DMS153 treated with DMSO at 0.1 percent for 48 hours (cell line): ENCODE measurements at regions not wholly inside any gene's neighbourhood (a gene's known extent, or its start where the extent isn't known, plus 50 kb on each side); places are given as distances from the start of the nearest gene placed in this dataset.

ENCODE experiments used
- DNase-seq: peaks from one replicate; lab custom pipeline; 2025; ENCODE audit not compliant: unreplicated experiment; lab: John Stamatoyannopoulos, UW

DNA sequence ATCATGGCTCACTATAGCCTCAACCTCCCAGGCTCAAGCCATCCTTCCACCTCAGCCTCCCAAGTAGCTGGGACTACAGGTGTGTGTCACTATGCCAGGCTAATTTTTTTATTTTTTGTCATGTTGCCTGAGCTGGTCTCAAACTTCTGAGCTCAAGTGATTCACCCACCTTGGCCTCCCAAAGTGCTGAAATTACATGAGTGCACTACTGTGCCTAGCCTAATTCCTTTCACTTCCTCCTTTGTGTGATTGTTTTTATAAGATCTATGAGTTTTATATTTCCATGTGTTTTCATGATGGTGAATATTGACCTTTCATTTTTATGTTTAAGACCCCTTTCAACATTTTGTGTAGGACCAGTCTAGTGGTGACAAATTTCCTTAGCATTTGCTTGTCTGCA lies 55.2 kb upstream of the IL12B start:
- DNase-seq: no peak

DNA sequence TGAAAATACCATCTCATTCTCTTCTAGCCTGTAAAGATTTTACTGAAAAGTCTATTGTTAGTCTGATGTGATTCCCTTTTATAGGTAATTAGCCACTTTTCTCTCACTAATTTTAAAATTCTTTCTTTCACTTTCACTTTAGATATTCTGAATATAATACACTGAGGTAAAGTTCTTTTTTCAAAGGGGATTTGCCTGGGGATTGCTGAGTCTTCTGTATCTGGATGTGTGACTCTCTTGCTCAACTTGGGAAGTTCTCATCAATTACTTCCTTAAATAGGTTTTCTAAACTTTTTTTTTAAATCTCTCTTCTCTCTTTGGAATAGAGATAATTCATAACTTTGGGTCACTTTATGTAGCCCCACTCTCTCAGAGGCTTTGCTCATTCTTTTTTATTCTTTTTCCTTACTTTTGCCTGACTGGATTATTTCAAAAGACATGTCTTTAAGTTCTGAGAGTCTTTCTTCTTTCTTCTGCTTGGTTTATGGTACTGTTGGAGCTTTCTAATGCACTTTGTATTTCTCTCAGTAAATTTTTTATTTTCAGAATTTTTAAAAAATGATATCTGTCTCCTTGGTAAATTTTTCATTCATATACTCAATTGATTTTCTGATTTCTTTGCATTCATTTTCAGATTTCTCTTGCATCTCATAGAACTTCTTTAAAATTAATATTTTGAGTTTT lies 55.9 kb upstream of the IL12B start:
- DNase-seq: no peak

DNA sequence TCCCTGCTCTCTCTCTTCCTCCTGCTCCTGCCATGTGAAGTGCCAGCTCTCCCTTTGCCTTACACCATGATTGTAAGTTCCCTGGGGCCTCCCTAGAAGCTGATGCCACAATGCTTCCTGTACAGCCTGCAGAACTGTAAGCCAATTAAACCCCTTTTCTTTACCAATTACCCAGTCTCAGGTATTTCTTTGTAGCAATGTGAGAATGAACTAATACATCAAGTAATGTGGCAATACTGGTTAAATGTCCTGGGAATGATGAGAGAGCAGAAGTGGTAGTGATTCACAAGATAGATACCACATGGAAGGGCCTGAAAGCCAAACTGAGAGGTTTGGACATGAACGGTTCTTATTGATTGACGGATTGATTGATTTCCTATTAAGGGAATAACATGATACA lies 62.6 kb upstream of the IL12B start:
- DNase-seq: no peak

DNA sequence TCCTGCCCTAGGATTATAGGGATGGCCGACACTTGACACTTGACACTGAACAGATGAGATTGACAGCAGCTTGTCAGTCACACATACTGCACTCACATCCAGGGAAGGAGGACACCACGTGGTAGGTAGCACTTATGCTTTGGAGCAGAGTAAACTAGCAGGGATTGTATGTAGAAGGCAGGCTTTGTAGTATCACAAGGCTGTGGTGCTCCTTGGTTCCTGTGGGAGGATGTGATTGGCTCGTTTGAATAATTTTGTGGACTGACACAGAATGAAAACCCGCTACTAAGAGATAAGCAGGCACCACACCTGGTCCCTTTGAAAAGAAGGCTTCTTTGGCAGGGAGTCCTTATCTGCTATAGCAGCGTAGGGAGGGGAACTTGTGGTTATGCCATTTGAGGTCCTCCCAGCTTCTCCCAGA lies 63.6 kb upstream of the IL12B start:
- no peak for DNase-seq

DNA sequence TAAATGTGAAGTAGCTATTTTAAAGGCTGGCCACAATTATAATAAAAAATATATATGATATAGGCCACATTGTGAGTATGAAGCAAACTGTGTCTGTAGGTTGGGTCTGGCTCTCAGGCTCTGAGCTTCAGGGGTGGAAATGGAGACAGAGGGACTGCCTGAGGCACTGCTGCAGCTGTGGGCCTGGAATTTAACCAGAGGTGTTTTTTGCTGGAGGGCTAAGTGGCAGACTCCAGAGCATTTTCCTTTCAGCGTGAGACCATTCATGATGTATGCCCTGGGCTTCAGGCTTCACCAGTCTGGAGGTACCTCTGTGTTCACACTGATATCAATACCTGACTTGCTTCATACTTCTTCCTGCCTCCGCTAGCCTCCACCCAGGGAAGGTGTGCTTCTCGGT lies 64.9 kb upstream of the IL12B start:
- DNase-seq: no peak

DNA sequence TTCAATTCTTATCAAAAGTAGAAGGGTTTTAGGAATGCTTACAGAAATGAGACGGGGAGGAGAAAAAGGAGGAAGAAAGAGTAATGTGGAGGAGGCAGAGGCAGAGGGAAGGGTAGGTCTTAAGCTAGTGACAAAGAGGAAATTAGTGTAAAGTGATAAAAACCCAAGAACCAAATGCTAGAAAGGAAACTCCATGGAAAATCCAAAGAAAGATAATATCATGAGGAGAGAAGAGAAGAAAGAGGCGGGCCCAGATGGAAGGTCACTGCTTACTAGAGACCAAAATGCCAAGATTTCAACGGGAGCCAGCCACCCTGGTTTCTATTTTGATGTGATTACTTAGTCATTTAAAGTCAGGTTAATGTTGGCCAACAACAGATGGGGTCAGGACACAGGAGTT lies 68.6 kb upstream of the IL12B start:
- DNase-seq: no peak

DNA sequence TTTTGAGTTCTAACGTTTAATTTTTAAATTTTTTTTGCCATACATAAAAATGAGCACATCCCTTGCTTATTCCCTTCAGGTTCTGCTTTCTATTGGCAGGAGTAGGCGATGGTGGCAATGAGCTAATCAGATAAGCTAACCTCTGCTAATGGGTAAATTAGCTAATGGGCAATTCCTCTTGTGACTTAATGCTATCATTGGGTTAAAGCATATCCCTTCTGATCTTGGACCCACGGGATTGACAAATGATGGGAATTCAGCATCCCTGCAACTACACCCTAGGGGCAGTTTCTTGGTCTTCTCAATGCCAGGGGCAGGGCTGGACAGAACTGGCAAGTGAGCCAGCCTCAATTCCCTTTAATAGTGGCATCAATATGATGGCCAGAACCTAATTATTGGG lies 70.2 kb upstream of the IL12B start:
- DNase-seq: no peak

DNA sequence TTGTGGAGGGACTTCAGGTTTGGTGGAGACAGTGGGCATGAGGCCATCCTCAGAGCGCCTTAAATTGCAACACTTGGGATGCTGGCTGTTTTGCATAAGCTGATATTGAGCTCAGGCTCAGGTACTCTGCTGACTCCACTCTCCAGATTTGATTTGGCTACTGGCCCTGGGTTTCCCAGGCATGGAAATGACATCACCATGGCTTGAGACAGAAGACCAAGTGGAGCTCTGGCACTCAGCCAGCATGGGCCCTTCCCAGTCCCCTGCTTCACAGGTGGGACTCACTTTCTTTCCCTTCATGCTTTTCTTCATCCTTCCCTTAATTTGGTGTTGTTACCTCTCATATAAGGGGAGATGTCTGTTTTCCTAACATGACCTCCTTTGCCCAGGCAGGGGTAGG lies 72.0 kb upstream of the IL12B start:
- DNase-seq: no peak

DNA sequence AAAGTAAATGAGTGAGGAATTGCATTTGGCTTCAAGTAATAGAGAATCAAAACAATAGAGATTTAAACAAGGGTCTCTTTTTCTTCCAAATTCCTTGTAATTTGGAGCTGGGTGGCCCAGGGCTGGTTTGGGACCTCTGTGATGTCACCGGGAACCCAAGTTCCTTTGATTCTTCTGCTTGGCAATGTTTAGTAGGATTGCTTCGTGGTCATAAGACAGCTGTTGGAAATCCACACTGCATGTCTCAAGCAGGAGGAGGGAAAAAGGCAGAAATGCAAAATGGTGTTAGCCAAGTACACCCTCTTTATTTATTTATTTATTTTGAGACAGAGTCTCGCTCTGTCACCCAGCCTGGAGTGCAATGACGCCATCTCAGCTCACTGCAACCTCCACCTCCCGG lies 72.6 kb upstream of the IL12B start:
- no peak for DNase-seq

DNA sequence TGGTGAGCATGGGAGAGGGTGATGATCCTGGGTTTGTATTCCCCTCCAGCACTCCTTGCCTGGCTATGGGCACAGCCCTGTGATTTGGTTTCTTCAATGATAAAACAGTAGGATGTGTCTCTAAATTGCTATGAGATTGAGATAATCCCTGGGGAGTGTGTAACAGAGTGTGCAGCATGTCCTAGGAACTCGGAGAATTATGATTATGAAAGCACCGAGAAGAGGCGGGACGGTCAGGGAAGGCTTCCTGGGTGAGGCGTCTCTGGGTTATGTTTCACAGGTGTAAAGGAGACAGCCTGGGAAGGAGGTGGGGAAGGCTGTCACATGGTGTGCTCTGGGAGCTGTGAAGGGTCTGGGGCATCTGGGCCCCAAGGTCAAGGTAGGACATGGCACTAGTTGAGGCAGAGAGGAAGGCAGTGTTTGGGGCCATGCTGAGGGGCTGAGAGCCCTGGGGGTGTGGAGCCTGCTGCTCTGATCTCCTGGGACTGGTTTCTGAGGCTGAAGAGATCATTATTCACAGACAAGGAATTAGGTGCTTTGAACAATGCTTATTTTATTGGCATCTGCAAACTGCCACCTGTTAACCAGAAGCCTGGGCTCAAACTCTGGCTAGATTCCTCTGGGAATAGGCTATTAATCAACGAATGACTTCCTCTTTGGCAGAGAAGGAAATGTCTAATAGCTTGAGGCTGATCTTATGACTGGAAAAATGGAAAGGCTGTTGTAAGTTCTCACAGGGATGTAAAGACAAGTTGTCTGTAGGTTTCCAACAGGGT lies 73.8 kb upstream of the IL12B start:
- DNase-seq: peak; percentile 4

DNA sequence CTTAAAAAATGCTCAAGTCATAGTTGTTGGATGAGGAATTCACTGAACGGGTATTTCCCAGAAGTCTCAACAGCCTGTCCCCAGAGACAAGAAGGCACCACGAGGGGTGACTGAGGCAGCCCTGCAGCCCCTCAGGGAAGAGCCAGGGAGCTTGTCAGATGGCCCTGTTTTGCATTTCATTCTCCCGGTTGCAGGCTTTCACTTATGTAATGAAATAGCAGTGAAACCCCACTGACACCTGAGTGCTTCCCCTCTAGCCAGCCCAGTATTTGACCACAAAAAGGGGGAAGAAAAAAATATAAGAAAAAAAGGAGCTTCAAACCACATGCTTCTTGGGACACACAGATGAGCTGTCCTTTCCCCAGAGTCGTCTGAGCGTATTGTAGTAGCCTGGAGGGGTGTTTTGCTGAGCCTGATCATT lies 75.3 kb upstream of the IL12B start:
- DNase-seq: no peak

DNA sequence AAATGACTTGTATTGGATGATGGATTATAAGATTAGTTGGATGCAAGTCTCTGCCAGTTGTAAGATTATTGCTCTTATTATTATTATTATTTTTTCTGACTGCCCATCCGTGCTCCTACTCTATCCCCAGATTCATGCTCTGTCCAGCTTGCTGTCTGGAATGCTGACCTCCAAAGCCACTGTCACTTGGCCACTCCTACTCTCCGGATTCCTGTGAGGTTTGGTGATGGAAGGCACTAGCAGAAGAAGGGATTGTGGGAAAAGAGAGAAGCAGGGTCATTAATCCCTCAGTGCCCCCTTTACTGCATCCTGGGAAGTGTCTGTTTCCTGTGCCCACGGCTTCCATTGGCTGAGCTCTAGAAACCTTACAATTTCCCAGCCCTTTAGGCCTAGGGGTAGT lies 76.3 kb upstream of the IL12B start:
- no peak for DNase-seq

DNA sequence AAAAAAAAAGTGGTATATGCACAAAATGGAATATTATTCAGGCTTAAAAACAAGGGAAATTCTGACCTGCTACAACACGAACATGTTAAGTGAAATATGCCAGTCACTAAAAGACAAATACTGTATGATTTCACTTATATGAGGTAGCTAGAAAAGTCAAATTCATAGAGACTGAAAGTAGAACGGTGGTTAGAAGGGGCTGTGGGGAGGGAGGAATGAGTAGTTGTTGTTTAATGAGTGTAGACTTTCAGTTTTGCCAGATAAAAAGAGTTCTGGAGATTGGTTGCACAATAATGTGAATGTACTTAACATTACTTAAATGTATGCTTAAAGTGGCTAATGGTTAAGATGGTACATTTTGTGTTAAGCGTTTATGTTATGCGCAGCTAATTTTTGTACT lies 79.5 kb upstream of the IL12B start:
- DNase-seq: no peak

DNA sequence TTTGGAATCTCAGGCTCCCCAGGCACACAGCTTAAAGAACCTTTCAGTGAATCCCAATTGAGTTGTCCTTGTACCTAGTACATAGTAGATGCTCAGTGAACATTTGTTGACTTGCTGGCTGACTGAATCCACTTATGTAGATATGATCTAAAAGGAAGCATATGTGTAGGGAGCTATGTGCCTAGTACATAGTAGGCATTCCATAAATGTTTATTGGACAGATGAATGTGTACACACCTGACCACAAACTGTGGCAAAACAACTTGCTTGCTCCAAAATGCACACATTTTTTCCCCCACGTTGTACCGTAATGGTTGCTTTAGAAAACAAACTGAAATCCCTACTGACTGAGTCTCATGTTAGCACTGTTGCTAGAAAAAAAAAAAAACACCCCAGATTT lies 80.2 kb upstream of the IL12B start:
- no peak for DNase-seq

DNA sequence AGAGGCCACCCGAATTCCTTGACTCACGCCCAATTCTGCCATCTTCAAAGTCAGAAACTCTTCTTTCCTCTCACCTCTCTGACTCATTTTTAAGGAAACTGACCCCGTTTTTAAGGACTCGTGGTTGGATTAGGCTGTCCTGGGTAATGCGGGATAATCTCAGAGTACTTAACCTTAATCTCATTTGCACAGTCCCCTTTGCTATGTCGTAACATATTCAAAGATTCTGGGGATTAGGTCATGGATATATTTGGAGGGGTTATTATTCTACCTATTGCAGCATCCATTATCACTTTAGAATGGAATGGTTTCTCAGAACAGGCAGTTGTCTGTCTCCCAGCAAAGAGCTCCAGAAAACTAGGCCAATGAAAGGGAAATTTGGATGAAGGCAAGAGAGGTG lies 80.8 kb upstream of the IL12B start:
- DNase-seq: no peak

DNA sequence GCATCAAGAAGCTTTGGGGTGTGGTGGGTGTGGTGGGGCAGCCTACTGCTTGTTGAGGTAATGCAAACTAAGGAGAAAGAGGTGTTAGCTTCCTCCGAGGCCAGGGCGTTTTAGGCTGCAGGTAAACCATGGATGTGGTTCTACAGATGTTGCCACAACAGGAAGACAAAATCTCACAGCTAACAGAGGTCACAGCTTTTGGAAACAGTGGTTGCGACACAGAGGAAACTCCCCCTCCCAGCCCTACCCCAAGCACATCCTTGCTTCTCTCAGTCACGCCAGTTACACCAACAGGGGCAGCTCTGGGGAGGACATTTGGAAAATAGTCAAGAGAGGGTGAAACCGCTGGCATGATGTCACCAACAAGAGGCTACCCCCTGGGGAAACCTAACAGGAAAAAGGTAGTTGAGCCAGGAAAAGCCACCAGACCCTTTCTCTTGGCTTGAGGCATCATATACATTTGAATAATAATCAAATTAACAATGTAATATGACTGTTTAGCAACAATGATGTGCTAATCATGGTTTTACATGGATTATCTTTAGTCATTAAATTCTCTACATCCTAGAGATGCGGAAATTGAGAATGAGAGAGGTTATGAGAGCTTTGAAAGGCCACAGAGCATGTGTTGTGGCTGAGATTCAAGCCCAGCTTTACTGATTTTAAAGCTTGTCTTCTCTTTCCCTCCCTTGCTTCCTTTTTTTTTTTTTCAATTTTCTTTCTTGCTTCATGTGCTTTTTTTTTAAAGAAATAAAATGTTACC lies 82.2 kb upstream of the IL12B start:
- no peak for DNase-seq

DNA sequence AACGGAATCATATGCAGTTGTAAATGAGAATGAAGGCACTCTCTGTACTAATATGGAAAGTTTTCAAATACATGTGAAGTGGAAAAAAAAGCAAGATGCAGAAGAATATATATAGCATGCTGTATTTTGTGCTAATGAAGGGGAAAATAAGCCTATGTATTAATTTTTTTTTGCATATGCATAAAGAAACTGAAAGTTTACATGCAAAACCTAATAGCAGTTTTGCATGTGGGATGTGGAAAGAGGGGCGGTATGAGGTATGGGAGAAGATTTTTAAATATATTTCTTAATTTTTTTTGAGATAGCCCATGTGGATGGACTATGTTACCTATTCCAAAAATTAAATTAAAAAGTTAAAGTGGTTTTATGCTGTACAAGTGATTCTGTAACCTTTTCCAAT lies 83.7 kb upstream of the IL12B start:
- DNase-seq: no peak

DNA sequence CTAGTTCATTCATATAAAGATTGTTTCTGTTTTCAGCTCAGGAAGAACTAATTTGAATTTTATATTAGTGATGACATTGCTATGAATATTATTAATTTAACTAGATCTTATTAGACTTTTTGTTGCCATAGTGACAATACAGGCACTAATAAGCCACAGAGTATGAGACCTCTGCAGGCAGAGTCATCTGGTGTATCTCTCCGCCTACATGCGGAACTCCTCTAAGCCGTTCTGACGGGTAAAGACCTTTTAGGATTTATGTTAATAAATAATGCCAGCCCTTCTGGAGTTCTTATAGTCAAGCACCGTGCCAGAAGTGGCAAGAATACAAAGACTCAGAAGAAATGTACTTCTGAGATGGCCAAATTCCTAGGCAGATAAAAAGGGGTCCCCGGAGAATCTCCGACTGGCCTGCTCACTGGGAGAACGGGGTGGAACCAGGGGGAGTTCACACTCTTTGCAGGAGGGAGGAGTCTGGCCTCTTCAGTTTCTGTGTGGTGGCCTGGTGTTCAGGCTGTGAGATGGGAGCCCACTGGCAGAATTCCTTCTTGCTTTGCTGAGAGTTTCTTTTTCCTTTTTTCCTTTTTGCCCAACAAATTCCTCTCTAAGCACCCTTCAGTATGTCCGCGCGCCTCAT lies 85.1 kb upstream of the IL12B start:
- no peak for DNase-seq

DNA sequence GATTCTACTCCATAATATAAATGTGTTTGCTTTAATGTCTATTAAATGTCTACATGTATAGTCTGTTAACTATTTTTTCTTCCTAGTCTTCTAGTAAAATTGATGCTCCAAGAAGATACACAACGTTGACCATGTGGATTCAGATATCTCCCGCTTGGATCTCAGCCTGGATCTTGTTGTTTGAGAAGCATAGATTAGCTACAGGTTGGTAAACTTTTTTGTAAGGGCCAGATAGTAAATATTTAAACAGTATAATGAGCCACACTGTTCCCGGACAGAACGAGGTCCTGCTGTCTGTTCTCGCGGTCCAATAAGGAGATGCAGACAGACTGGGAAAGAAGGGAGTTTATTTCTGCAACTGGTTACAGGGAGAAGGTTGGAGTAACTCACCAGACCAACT lies 86.2 kb upstream of the IL12B start:
- no peak for DNase-seq

DNA sequence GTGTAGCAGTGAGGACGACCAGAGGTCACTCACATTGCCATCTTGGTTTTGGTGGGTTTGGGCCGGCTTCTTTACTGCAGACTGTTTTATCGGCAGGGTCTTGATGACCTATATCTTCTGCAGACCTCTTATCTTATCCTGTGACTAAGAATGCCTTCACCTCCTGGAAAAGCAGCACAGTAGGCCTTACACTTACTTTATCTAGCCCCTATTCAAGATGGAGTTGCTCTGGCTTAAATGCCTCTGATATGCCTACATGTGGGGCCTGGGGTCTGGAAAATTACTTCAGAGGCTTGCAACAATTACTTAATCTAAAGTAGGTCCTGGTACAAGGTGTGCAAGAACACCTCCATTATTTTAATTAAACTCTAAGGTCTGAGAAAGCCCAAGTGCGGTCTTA lies 86.9 kb upstream of the IL12B start:
- no peak for DNase-seq

DNA sequence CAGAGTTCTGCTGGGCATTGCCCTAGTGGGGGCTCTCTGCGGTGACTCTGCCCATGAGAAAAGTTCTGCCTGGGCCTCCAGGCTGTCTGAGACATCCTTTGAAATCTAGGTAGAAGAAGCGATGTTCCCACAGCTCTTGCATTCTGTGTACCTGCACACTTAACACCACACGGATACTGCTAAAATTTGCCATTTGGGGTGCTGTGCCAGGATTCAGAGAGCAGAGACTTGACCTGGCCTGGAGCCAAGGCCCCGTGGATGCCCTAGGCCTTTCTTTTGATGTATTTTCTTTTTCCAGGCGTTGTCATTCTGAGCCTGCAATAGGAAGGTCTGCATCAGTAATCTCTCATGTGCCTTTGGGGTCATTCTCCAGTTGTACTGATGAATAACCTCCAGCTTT lies 89.3 kb upstream of the IL12B start:
- DNase-seq: no peak

DNA sequence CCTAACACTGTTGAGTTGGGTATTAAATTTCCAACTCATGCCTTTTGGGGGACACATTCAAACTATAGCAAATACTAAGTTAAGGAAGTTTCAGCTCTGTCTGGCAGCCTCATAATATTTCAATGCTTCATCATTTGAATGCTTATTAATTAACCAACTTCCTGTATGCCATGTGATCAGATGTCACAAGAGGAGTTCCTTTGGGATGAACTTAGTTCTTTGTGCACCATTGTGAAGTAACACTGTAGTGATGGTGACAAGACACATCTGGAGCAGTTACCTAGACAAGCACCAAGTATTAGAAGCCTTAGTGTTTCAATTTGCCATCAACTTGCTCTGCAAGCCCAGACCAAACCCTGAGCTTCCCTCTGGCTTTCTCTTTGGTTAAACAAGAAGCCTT lies 90.7 kb upstream of the IL12B start:
- DNase-seq: no peak
